Choroid plexus epithelial cell (primary cell): ENCODE measurements at regions not wholly inside any gene's neighbourhood (a gene's known extent, or its start where the extent isn't known, plus 50 kb on each side); places are given as distances from the start of the nearest gene placed in this dataset.
"Not testable (repeated sequence)": the region's sequence is repeated elsewhere in the genome, so short reads cannot be mapped to it uniquely, and the experiment has no call there.

Source experiments
- DNase-seq: peaks from one replicate; pipeline ENCODE4 v3.0.0-alpha.2; 2010; ENCODE audit warnings: low read depth
- H3K4me3 ChIP-seq: 2 replicates; pipeline ENCODE4 v1.5.1; 2011; ENCODE audit warnings: low read depth, mild to moderate bottlenecking, control low read depth, low read length, moderate library complexity
- CTCF ChIP-seq: conservative IDR thresholded peaks from 2 replicates; pipeline ENCODE4 v1.5.1; 2011; ENCODE audit warnings: low read depth, mild to moderate bottlenecking, control low read depth, inconsistent platforms, low read length, moderate library complexity

DNA sequence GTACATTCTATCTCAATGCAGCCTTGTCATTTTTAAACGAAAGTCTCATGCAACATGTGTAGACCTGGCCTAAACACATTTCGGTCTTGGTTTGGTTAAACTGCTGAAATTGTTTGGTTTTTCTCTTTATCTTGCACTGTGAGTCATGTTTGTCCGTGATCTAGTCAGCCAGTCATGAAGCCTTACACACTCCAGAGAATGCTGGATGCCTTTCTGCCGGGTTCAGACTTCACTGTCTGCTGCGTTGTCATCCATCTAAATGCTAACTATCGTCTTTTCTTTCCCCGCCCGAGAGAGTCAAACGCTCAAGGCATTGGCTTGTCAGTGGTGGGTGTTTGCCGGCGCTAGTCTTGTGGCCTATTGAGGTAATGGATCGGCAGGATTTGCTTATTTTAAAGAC lies 1194.6 kb upstream of the WWC1 start:
- TF ChIP-seq CTCF = no peak
- H3K4me3 ChIP-seq = no peak overlapping the region
- DNase-seq = no peak

DNA sequence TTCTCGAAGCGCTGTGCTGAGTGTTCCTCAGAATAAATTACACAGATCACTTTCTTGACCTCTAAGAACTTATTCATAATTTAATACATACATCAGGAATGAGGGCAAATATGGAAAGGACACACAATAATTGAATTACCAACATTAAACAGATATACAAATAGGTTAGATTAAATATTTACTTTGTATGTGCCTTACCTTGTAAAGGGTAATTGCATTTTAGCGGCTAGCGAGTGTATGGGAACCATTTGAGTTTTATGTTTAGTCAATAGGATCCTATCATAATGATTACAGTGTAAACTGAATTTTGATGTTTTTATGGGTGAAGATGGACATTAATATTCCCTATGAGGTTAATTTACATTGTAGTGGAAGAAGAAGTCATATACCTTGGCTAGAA lies 1187.1 kb upstream of the WWC1 start:
- no peak for TF ChIP-seq CTCF
- no peak overlapping the region for H3K4me3 ChIP-seq
- no peak for DNase-seq

DNA sequence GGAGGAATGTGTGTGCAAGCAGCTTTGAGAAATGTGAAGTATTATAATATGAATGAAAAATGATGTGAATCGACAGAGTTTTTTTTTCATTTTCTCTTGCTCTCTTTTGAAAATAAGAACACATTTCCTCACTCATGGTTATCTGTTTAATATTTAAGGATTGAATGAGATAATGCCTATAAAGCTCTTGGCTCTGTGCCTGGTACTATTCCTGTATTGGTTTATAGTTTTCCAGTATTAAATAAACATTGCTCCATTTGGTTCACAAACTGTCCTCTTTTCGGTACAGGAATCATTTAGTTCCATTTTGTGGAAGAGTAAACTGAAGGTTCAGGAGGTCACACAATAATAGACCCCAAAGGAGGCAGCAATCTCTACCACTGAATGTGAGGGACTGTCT lies 1185.5 kb upstream of the WWC1 start:
- TF ChIP-seq CTCF = no peak
- DNase-seq = no peak

DNA sequence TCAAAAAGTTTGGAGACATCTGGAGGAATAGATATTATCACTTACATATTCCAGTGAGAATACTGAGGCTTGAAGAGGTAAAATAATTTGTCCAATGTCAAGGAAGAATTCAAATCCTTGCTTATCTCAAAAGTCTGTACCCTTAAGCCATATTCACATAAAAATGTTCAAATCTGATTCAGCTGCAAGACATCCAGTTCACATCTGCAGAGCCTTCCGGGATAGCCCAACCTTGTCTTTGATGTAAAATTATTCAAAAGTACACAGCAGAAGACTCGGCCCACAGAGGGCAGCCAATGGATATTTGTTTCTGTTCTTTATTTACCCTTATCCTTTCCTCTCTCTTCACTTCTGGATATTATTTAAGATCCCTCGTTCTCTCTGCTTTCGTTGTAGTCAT lies 1183.8 kb upstream of the WWC1 start:
- H3K4me3 ChIP-seq = no peak overlapping the region
- no peak for TF ChIP-seq CTCF
- no peak for DNase-seq

More for the DNA sequence above, 1185.5 kb upstream of the WWC1 start:
- no peak overlapping the region for H3K4me3 ChIP-seq

GRCh38 chr5:167108266-167108665 lies 1183.2 kb upstream of the WWC1 start:
- H3K4me3 ChIP-seq, DNase-seq: not testable (repeated sequence)

DNA sequence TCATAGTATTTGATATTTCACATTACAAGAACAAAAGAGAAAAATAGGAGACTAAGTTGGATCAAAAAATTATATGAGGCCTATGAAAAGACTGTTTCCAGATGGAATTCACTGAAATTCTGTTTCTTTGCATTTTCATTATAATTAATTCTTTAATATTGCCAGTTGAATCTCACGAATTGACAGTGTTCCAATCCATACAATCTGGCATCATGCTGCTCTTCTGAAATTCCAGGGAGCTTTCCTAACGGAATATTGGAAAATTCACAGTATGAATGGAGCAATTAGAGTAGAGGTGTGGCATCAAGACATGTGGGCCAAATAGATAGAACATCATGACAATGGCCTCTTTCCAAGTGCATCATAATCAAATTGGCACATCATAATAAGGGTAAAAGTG lies 1178.9 kb upstream of the WWC1 start:
- TF ChIP-seq CTCF = no peak
- no peak overlapping the region for H3K4me3 ChIP-seq
- no peak for DNase-seq

- TF ChIP-seq CTCF = no peak
- no peak overlapping the region for H3K4me3 ChIP-seq
- no peak for DNase-seq
Observed at GRCh38 chr5:167122267-167122666, 1169.2 kb upstream of the WWC1 start.

- no peak overlapping the region for H3K4me3 ChIP-seq
- TF ChIP-seq CTCF = no peak
- DNase-seq = no peak
Observed at GRCh38 chr5:167123126-167123525, 1168.3 kb upstream of the WWC1 start.
